GM12878 (cell line): ENCODE measurements at regions not wholly inside any gene's neighbourhood (a gene's known extent, or its start where the extent isn't known, plus 50 kb on each side); places are given as distances from the start of the nearest gene placed in this dataset.

Experiments
- ATAC-seq: fragments of 200-7000 bp; cut with Tn5 transposase; 3 replicates; pipeline ENCODE4 v1.9.1; 2020; ENCODE audit warnings: mild to moderate bottlenecking, moderate library complexity
- BruUV-seq: library from RNA; stranded (reverse); fragments of 400-500 nt; replicated peaks from 2 replicates; lab custom pipeline; 2021; lab: Mats Ljungman, UMichigan
- CTCF ChIA-PET: fragments of 300-600 bp; sonication (Branson Sonifier 250); formaldehyde crosslinking; extraction: SDS; loops from one replicate; lab custom pipeline; 2021; ENCODE audit warnings: inconsistent platforms; lab: Yijun Ruan, JAX
- POLR2A ChIA-PET: fragments of 350-600 bp; formaldehyde crosslinking; extraction: SDS; loops from one replicate; lab custom pipeline; 2021; ENCODE audit warnings: inconsistent platforms; lab: Charles Lee
- RAD21 ChIA-PET: fragments of 300-600 bp; sonication (Branson Sonifier 250); formaldehyde crosslinking; loops from one replicate; lab custom pipeline; 2023; ENCODE audit warnings: antibody characterized with exemption; ENCODE audit not compliant: unreplicated experiment; lab: Charles Lee
- SMC1A ChIA-PET: fragments of 300-600 bp; sonication (Branson Sonifier 250); formaldehyde crosslinking; loops from one replicate; lab custom pipeline; 2023; ENCODE audit not compliant: unreplicated experiment, uncharacterized antibody; lab: Charles Lee
- DNase-seq: peaks from one replicate; pipeline ENCODE4 v3.0.0-alpha.2; 2011; ENCODE audit warnings: low read depth, low spot score
- FAIRE-seq: peaks from 3 replicates; lab custom pipeline; 2011; peaks lifted over from hg19 to GRCh38; lab: Jason Lieb, UNC
- H2AFZ ChIP-seq: 2 replicates; pipeline ENCODE4 v1.6.0; 2011; ENCODE audit warnings: low read depth, low read length, control low read depth; ENCODE audit not compliant: control insufficient read depth
- H3K27ac ChIP-seq: 2 replicates; pipeline ENCODE4 v1.5.1; 2011; ENCODE audit warnings: control low read depth; ENCODE audit not compliant: control insufficient read depth, insufficient read depth
- H3K27me3 ChIP-seq, 2 experiments: replicated peaks in 1 of 2; 2 replicates each; pipeline versions ENCODE4 v1.6.0 to v1.6.1; 2011; ENCODE audit warnings: low read length in 1 of 2; ENCODE audit not compliant: control insufficient read depth in 2 of 2, insufficient read depth in 2 of 2
- H3K36me3 ChIP-seq, 2 experiments: 2 replicates each; pipeline ENCODE4 v1.5.1; 2011; ENCODE audit warnings: low read length in 1 of 2; ENCODE audit not compliant: control insufficient read depth in 2 of 2, insufficient read depth in 2 of 2
- H3K4me1 ChIP-seq: 2 replicates; pipeline ENCODE4 v1.6.1; 2011; ENCODE audit warnings: mild to moderate bottlenecking, low read length, moderate library complexity, mixed read lengths; ENCODE audit not compliant: control insufficient read depth, insufficient read depth
- H3K4me2 ChIP-seq: 2 replicates; pipeline ENCODE4 v1.6.0; 2011; ENCODE audit warnings: control low read depth; ENCODE audit not compliant: control insufficient read depth, insufficient read depth
- H3K4me3 ChIP-seq: fragments of 200-600 bp; sonication (generic); 2 replicates; pipeline ENCODE4 v1.5.1; 2016
- H3K79me2 ChIP-seq: 2 replicates; pipeline ENCODE4 v1.6.0; 2011; ENCODE audit warnings: low read length; ENCODE audit not compliant: control insufficient read depth, insufficient read depth
- H3K9ac ChIP-seq: 2 replicates; pipeline ENCODE4 v1.8.0; 2011; ENCODE audit warnings: low read length, control low read depth, mixed read lengths; ENCODE audit not compliant: control insufficient read depth, insufficient read depth
- H3K9me3 ChIP-seq: replicated peaks from 3 replicates; pipeline ENCODE4 v1.5.1; 2011; ENCODE audit warnings: mild to moderate bottlenecking, low read length; ENCODE audit not compliant: control insufficient read depth, insufficient read depth
- H4K20me1 ChIP-seq: 2 replicates; pipeline ENCODE4 v1.6.0; 2011; ENCODE audit not compliant: control insufficient read depth, insufficient read depth
- BCL11A ChIP-seq: IDR thresholded peaks from 2 replicates; pipeline ENCODE4 v1.6.1; 2011; ENCODE audit warnings: low read depth, low read length
- BHLHE40 ChIP-seq, 2 experiments: fragments of 450-650 bp in 1 of 2; IDR thresholded peaks; 2 replicates each; pipeline ENCODE4 v1.6.1; 2011 to 2017; ENCODE audit warnings: low read depth in 2 of 2, borderline replicate concordance in 1 of 2, improper control_type of control experiment in 1 of 2, low read length in 1 of 2, mild to moderate bottlenecking in 1 of 2
- BMI1 ChIP-seq: fragments of 450-650 bp; IDR thresholded peaks from 2 replicates; pipeline ENCODE4 v1.6.1; 2016; ENCODE audit warnings: mild to moderate bottlenecking, moderate library complexity, borderline replicate concordance
- BRCA1 ChIP-seq: IDR thresholded peaks from 2 replicates; pipeline ENCODE4 v1.6.1; 2011; ENCODE audit warnings: low read depth, low read length, improper control_type of control experiment
- CBX5 ChIP-seq: sonication (generic); IDR thresholded peaks from 2 replicates; pipeline ENCODE4 v1.6.1; 2016; ENCODE audit warnings: low read depth, moderate library complexity, mild to moderate bottlenecking, inconsistent platforms
- CHD1 ChIP-seq: IDR thresholded peaks from 2 replicates; pipeline ENCODE4 v1.6.1; 2012; ENCODE audit warnings: low read depth, low read length, improper control_type of control experiment
- CREM ChIP-seq: IDR thresholded peaks from 2 replicates; pipeline ENCODE4 v1.6.1; 2014; ENCODE audit warnings: antibody characterized with exemption, low read depth
- ETV6 ChIP-seq, 2 experiments: fragments of 450-650 bp in 1 of 2; IDR thresholded peaks in 1 of 2; conservative IDR thresholded peaks in 1 of 2; 2 replicates each; pipeline ENCODE4 v1.6.1; 2014; ENCODE audit warnings: antibody characterized with exemption in 1 of 2, borderline replicate concordance in 1 of 2, low read depth in 1 of 2, mild to moderate bottlenecking in 1 of 2, moderate library complexity in 1 of 2
- HCFC1 ChIP-seq: fragments of 150-350 bp; IDR thresholded peaks from 2 replicates; pipeline ENCODE4 v1.6.1; 2014; ENCODE audit warnings: low read length
- MXI1 ChIP-seq: fragments of 150-350 bp; IDR thresholded peaks from 2 replicates; pipeline ENCODE4 v1.6.1; 2011; ENCODE audit warnings: low read depth, mild to moderate bottlenecking, inconsistent platforms, low read length, improper control_type of control experiment
- MYC ChIP-seq: IDR thresholded peaks from 2 replicates; pipeline ENCODE4 v1.6.1; 2011; ENCODE audit warnings: mild to moderate bottlenecking, low read length, moderate library complexity, inconsistent platforms; ENCODE audit not compliant: insufficient read depth, insufficient replicate concordance, insufficient read length, severe bottlenecking
- NBN ChIP-seq: fragments of 450-650 bp; IDR thresholded peaks from 2 replicates; pipeline ENCODE4 v1.6.1; 2016
- NR2C2 ChIP-seq: IDR thresholded peaks from 2 replicates; pipeline ENCODE4 v1.6.1; 2011; ENCODE audit warnings: borderline replicate concordance, low read depth; ENCODE audit not compliant: control insufficient read depth, insufficient read length
- NR2F1 ChIP-seq: fragments of 450-650 bp; conservative IDR thresholded peaks from 2 replicates; pipeline ENCODE4 v1.6.1; 2017; ENCODE audit warnings: mild to moderate bottlenecking
- POLR2AphosphoS5 ChIP-seq: IDR thresholded peaks from 2 replicates; pipeline ENCODE4 v1.6.1; 2011; ENCODE audit warnings: mild to moderate bottlenecking, low read length, inconsistent platforms
- POU2F2 ChIP-seq: IDR thresholded peaks from 3 replicates; pipeline ENCODE4 v1.6.1; 2011; ENCODE audit warnings: low read depth, mild to moderate bottlenecking, low read length, borderline replicate concordance
- SPI1 ChIP-seq: IDR thresholded peaks from 2 replicates; pipeline ENCODE4 v1.6.1; 2011; ENCODE audit warnings: low read depth, mild to moderate bottlenecking, low read length, moderate library complexity, borderline replicate concordance; ENCODE audit not compliant: insufficient read depth
- ZNF24 ChIP-seq: fragments of 450-650 bp; IDR thresholded peaks from 2 replicates; pipeline ENCODE4 v1.6.1; 2017; ENCODE audit warnings: antibody characterized with exemption, mild to moderate bottlenecking
- ZSCAN29 ChIP-seq: fragments of 450-650 bp; IDR thresholded peaks from 2 replicates; pipeline ENCODE4 v1.6.1; 2017; ENCODE audit warnings: mild to moderate bottlenecking, moderate library complexity
- in situ Hi-C: fragments of 300-500 bp; cut with MboI; formaldehyde crosslinking; loops from 9 replicates; pipeline ENCODE4 v1.14.3; 2018; ENCODE audit warnings: mixed read lengths
- intact Hi-C: fragments of 100-400 bp; cut with micrococcal nuclease; formaldehyde crosslinking; loops from one replicate; pipeline ENCODE4 v1.14.2; 2022; ENCODE audit not compliant: unreplicated experiment
- TF ChIP-seq, protein P1 (sequence below): fragments of 450-650 bp; IDR thresholded peaks from 2 replicates; pipeline ENCODE4 v1.6.1; 2014; ENCODE audit warnings: mild to moderate bottlenecking

DNA sequence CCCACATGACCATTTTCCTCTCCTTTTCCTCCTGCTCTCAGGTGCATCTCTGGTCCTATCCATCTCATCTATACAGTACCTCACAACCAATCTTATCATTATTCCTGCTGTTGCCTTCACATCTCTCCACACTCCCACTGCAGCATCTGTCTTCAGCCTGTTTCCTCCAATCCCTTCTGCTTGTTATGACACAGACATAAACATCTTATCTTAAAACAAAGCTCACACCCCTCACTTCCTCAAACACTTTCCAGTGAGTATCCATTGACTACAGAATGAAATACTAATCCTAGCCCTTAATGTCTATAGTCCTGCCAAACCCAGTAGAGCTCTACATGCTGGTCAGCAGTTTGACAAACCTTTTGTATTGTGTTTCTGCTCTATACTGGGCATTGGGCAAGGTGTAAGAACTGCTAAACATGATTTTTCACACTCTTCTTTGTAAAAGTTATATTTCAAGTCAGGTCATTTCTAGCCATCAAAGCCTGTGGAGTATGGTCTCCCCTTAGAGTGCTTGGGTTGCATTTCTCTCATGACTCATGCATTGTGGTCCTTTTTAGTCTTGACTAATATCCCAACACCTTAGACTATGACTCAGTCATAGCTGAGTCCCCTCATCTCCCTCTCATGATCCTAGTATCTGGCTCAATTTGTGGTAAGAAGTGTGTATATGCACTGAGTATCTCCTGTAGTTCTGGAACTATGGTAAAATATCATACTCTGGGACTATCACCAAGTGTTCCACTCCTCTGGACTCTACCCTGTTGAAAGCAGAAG, 187.0 kb downstream of the CYRIA start (continued):
- TF ChIP-seq POLR2AphosphoS5 (no peak), BHLHE40 (IDR thresholded peaks at IDR 0.05; ENCODE audit: borderline replicate concordance in 1 of 2, low read depth in 2 of 2, low read length in 1 of 2) (no peak), HCFC1 (no peak)
- TF ChIP-seq, all 136 proteins: peak for 0

DNA sequence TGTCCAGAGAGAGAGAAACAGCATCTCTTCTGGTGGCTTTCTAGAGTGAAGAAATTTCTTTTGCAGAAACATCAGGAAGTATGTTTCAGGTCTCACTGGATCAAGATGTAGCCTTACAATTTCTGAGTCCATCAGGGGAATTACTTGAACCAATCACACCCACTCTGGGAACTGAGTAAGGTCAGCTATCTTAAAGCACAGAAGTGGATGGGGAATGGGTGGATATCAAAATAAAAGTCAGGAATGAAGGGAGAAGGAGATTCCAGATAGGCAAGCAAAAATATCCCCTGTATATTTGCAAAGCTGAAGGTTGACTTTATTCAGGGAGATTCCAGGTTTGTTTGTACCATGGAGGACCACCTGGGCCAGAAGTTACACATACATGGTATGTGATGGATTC, 188.0 kb downstream of the CYRIA start:
- TF ChIP-seq MXI1 (no peak), CBX5 (no peak), ETV6 (conservative IDR thresholded peaks at IDR 0.05 in 1 of 2, IDR thresholded peaks at IDR 0.05 in 1 of 2; ENCODE audit: borderline replicate concordance in 1 of 2, low read depth in 1 of 2) (no peak), BRCA1 (no peak), ZNF24 (no peak), SPI1 (no peak), CREM (no peak), NR2F1 (no peak), NBN (no peak), POU2F2 (no peak), CHD1 (no peak), BMI1 (no peak), ZSCAN29 (no peak), MYC (no peak), NR2C2 (no peak), BHLHE40 (IDR thresholded peaks at IDR 0.05; ENCODE audit: borderline replicate concordance in 1 of 2, low read depth in 2 of 2, low read length in 1 of 2) (no peak), BCL11A (no peak)
- TF ChIP-seq, protein P1, sequence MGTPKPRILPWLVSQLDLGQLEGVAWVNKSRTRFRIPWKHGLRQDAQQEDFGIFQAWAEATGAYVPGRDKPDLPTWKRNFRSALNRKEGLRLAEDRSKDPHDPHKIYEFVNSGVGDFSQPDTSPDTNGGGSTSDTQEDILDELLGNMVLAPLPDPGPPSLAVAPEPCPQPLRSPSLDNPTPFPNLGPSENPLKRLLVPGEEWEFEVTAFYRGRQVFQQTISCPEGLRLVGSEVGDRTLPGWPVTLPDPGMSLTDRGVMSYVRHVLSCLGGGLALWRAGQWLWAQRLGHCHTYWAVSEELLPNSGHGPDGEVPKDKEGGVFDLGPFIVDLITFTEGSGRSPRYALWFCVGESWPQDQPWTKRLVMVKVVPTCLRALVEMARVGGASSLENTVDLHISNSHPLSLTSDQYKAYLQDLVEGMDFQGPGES = no peak
- ChIA-PET CTCF (no interaction called here), POLR2A (no interaction called here), RAD21 (no interaction called here), SMC1A (interaction anchor here (1.2 kb wide), 1 partner anchor 26 kb away, joined by 3 read pairs; no protein-coding TSS in a partner anchor)
- H3K9me3 ChIP-seq = no peaks in the 10 kb centered on the region
- no peak for FAIRE-seq
- no peak overlapping the region for H2AFZ ChIP-seq
- H3K27me3 ChIP-seq = no peaks in the 10 kb centered on the region; a peak in 1 of 4 replicates
- no peak overlapping the region for H3K4me2 ChIP-seq
- no peaks in the 10 kb centered on the region for H3K4me1 ChIP-seq
- no peak for ATAC-seq
- no peak for DNase-seq
- no peaks in the 10 kb centered on the region for H4K20me1 ChIP-seq
- intact Hi-C loops = no loop called here
- no TSS peak for BruUV-seq
- H3K4me3 ChIP-seq = no peak overlapping the region
- H3K36me3 ChIP-seq = no peaks in the 10 kb centered on the region
- in situ Hi-C loops = no loop called here
- H3K27ac ChIP-seq = no peak overlapping the region
- no peaks in the 10 kb centered on the region for H3K79me2 ChIP-seq
- no peak overlapping the region for H3K9ac ChIP-seq
